ENCODE measurements at regions not wholly inside any gene's neighbourhood (a gene's known extent, or its start where the extent isn't known, plus 50 kb on each side); places are given as distances from the start of the nearest gene placed in this dataset.

GRCh38 chr14:26934151-26934550, 336.3 kb upstream of the NOVA1 start:
- DNase-seq, result no peak

GRCh38 chr14:26935733-26936132, 337.9 kb upstream of the NOVA1 start:
- no peak for DNase-seq

DNA sequence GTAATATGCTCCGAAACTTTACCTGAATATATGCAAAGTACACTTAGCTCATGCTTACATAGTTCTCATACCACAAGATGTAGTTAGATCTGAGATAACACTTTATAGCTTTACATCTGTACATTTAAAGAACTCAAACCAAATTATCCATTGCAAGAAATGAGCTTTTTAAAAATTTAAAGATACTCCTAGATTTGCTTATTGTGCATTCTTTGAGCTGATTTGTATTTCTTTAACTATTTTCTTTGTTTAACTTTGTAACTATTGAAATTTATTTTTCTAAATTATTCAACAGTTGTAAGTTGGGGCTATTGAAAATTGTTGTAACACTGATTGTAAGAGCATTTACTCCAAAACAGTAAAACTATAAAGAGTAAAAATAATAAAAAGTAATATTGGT, 340.2 kb upstream of the NOVA1 start:
- no peak for DNase-seq

- no peak for DNase-seq
These were observed 341.9 kb upstream of the NOVA1 start for GRCh38 chr14:26939755-26940154.

GRCh38 chr14:26941521-26941920, 343.7 kb upstream of the NOVA1 start:
- no peak for DNase-seq

GRCh38 chr14:26947265-26947664, 349.4 kb upstream of the NOVA1 start:
- no peak for DNase-seq

GRCh38 chr14:26959437-26959836, 361.6 kb upstream of the NOVA1 start:
- no peak for DNase-seq

- no peak for DNase-seq
These were observed 362.3 kb upstream of the NOVA1 start for GRCh38 chr14:26959972-26960660.

- no peak for DNase-seq
These were observed 365.9 kb upstream of the NOVA1 start for GRCh38 chr14:26963711-26964110.

DNA sequence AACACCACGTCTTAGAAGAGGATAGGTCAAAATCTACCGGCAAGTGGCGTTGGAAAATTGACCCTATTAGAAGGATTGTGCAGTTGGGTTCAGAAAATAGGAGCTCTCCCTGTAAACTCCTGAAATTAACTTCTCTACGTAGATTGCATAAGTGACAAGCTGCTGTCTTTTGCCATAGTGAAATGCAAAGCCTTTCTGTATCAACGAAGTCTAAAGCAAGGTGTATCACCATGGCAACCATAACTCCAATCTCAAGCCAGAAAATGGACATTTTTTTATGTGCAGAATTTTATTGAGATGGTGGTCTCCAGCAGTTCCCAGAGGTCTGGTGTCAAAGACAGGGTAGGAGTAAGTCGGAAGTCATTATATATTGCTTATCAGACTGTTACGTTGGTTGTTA, 367.7 kb upstream of the NOVA1 start:
- no peak for DNase-seq

DNA sequence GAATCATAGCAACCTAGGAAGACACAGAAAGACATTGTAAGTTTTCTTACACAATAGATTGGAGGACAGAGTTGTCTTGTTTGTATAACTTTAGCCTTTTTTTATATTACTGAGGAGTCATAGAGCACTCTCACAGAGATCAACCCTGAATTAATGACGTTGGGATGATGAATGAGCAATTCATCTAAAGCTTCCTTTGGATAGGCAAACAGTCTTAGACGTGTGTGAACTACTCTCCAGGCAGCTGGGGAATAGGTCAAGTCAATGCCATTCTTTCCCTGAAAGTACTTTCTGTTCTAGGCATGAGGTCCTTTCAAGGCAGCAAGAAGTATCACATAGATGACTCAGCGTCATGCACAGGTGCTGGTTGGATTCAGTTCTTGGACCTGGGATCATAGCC, 369.1 kb upstream of the NOVA1 start:
- DNase-seq, result no peak

DNA sequence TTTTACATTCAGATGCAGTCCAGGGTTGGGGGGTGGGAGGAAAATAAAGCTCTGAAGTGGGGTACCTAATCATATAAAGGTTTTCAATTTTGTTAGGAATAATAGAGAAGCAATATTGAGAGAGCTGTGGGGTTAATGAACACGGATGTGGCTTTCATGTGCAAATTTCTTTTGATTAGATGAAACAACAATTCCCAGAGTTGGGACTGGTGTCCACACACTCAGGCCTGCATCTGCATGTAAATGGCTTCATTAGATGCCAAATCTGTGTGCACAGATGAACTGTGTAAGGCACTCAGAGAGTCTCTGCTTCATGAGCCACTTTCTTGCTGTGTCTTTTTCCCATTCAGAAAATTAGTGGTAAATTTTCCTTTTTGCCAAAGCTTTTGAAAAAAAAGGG, 377.1 kb upstream of the NOVA1 start:
- no peak for DNase-seq

GRCh38 chr14:26982071-26982470, 384.2 kb upstream of the NOVA1 start:
- DNase-seq, result no peak

- no peak for DNase-seq
These were observed 386.7 kb upstream of the NOVA1 start for GRCh38 chr14:26984311-26985177.

DNA sequence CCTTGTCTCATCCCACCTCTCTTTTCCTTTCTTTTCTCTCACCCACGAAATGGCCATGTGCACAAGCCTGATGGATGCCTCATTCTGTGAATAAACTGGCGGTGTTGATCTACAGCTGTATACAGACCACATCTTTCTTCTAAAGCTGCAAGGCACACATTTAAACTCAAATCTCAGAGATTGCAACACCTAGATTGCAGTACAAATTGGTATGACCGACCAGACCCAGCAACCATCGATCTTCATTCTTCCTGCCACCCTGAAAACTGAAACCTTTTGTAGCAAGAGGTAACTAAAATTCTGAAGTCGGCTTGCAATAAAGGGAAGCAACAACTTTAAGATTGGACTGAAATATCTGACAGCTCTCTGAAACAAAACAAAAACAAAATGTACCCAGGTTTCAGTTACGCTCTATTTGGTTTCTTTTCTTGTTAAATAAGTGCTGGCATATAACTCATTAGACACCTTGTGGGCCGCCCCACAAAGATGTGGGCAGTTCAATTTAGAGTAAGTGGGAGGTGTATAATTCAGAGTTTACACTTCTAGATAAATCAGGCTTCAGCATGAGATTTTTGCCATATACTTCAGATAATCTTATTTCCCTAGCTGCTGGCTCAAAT, 390.0 kb upstream of the NOVA1 start:
- no peak for DNase-seq

- DNase-seq, result no peak
These were observed 393.1 kb upstream of the NOVA1 start for GRCh38 chr14:26990946-26991345.

- no peak for DNase-seq
These were observed 394.7 kb upstream of the NOVA1 start for GRCh38 chr14:26992403-26993115.

DNA sequence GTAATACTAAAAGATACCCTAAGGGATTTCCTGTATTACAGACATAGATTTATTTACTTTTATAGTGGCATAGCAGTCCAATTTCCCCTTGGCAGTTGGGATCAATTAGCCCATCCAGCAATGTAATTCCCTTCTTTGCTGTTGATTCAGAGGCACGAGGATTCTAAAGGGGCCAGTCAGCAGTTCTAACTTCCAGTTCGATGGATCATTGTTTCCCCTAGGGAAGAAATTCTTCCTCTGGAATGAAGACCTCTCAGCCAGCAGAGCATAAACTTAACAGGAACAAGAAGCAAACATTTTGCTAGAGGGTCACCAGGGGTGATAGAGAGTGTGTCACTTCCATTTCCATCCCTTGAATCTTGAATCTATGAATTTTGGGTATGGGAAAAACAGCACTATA, 395.7 kb upstream of the NOVA1 start:
- DNase-seq, result no peak

- no peak for DNase-seq
These were observed 397.5 kb upstream of the NOVA1 start for GRCh38 chr14:26995301-26995700.

- no peak for DNase-seq
These were observed 398.4 kb upstream of the NOVA1 start for GRCh38 chr14:26996246-26996645.

DNA sequence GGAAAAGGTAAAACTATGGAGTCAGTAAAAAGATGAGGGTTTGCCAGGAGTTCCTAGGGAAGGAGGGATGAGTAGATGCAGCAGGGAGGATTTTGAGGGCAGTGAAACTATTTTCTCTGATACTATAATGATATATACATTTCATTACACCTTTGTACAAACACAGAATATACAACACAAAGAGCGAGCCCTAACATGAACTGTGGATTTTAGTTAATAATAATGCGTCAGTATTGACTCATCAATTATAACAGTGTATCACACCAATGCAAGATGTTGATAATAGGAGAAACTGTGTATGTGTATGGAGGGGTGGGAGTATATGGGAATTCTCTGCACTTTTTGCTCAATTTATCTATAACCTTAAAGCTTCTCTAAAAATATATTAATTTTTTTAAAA, 404.3 kb upstream of the NOVA1 start:
- no peak for DNase-seq

DNA sequence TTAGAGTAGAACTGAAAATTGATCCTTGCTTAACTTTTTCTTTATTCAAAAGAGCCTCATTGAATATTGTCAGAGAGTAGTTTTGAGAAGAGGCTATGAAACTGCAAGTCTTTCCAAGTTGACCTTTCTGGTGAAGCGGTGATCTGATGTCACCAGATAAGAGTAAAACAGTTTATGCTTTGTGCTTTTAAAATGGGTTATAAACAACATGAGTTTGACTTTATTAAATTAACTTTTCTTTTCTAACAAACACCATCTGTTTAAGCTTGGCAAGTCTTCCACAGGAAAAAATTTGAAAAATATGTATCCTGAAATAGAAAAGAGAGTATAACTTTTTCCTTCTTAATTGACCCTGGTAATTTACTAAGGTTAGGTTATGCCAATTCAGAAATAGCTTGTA, 408.7 kb upstream of the NOVA1 start:
- no peak for DNase-seq

DNA sequence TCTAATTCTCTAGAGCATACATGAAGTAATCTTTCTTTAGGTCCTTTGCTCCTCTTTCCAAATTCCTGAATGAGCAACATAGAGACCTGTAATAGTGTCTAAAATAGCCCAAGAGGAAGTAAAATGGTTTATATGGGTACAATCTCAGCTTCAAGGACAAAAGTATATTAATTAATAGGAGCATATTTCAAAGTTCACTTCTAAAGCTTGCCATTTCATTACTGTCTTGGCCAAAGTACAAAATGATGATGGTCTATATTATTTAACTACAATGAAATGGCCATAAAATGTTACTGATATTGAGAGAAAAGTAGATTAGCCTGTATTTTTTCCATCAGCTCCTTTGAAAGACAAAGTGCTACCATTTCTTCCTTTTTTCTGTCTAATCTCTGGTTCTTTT, 410.4 kb upstream of the NOVA1 start:
- DNase-seq, result no peak
